ENCODE measurements at regions not wholly inside any gene's neighbourhood (a gene's known extent, or its start where the extent isn't known, plus 50 kb on each side); places are given as distances from the start of the nearest gene placed in this dataset.

DNA sequence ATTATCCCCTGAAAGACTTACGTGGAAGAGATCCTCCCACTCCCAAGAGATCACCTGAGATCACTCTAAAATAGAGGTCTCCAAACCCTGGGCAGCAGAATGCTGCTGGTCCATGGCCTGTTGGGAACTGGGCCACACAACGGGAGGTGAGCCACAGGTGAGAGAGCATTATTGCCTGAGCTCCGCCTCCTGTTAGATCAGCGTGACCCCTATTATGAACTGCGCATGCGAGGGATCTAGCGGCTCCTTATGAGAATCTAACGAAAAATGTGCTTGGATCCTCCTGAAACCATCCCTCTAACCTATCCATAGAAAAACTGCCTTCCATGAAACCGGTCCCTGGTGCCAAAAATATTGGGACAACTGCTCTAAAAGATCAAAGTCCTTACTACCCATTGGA is 1057.4 kb downstream of the EPHA7 start (continued):
- TF ChIP-seq, protein P1, sequence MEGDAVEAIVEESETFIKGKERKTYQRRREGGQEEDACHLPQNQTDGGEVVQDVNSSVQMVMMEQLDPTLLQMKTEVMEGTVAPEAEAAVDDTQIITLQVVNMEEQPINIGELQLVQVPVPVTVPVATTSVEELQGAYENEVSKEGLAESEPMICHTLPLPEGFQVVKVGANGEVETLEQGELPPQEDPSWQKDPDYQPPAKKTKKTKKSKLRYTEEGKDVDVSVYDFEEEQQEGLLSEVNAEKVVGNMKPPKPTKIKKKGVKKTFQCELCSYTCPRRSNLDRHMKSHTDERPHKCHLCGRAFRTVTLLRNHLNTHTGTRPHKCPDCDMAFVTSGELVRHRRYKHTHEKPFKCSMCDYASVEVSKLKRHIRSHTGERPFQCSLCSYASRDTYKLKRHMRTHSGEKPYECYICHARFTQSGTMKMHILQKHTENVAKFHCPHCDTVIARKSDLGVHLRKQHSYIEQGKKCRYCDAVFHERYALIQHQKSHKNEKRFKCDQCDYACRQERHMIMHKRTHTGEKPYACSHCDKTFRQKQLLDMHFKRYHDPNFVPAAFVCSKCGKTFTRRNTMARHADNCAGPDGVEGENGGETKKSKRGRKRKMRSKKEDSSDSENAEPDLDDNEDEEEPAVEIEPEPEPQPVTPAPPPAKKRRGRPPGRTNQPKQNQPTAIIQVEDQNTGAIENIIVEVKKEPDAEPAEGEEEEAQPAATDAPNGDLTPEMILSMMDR (IDR thresholded peaks at IDR 0.05; ENCODE audit: control extremely low read depth in 1 of 3, insufficient read depth in 1 of 3, low read depth in 1 of 3, low read length in 3 of 3) = no peak
- TF ChIP-seq TCF12 (IDR thresholded peaks at IDR 0.05; ENCODE audit: low read depth, low read length) = no peak
- TF ChIP-seq SAP30 (IDR thresholded peaks at IDR 0.05; ENCODE audit: insufficient read depth, insufficient replicate concordance, low read length) = no peak
- TF ChIP-seq SP2 (IDR thresholded peaks at IDR 0.05; ENCODE audit: low read length) = no peak
- no peak for TF ChIP-seq TAF7 (optimal IDR thresholded peaks at IDR 0.05; ENCODE audit: borderline replicate concordance, low read depth, low read length)

Measured in H1 (cell line).